ENCODE measurements at regions not wholly inside any gene's neighbourhood (a gene's known extent, or its start where the extent isn't known, plus 50 kb on each side); places are given as distances from the start of the nearest gene placed in this dataset.
A peak's percentile ranks its signal among the peaks of the same experiment; 100 is the strongest.

- Histone ChIP-seq H2BK20ac (ENCODE audit: low read depth, low read length, poor library complexity, severe bottlenecking) (no peak overlapping the region), H2BK5ac (ENCODE audit: insufficient read length, low read length) (no peak overlapping the region), H2AK5ac (ENCODE audit: insufficient read length, low read length) (no peak overlapping the region), H3T11ph (ENCODE audit: low read length) (no peak overlapping the region), H3K56ac (ENCODE audit: insufficient read length, low read depth, low read length) (no peak overlapping the region), H2BK15ac (ENCODE audit: low read depth, low read length) (no peak overlapping the region), H3K4me2 (ENCODE audit: insufficient read depth, insufficient read length, low read length) (no peak overlapping the region), H3K9me3 (ENCODE audit: control insufficient read depth, low read depth, low read length) (no peaks in the 10 kb centered on the region), H3K27ac (ENCODE audit: insufficient read length, low read depth, low read length) (no peak overlapping the region), H3K18ac (ENCODE audit: insufficient read length, low read depth, low read length) (no peak overlapping the region), H3K79me1 (ENCODE audit: insufficient read depth, low read depth, low read length, poor library complexity, severe bottlenecking) (no peaks in the 10 kb centered on the region), H3K4ac (ENCODE audit: low read depth, low read length) (no peak overlapping the region), H3K79me2 (ENCODE audit: insufficient read depth, low read length) (no peaks in the 10 kb centered on the region), H3K23me2 (ENCODE audit: insufficient read length, low read depth, low read length, poor library complexity, severe bottlenecking) (no peaks in the 10 kb centered on the region), H4K91ac (ENCODE audit: insufficient read length, low read depth, low read length) (no peak overlapping the region), H4K5ac (ENCODE audit: insufficient read length, low read depth, low read length) (no peak overlapping the region), H3K4me1 (ENCODE audit: insufficient read depth, low read length) (no peaks in the 10 kb centered on the region), H4K8ac (replicated peaks; ENCODE audit: insufficient read length, low read depth, low read length) (no peak overlapping the region), H2BK120ac (ENCODE audit: low read depth, low read length, poor library complexity, severe bottlenecking) (no peak overlapping the region), H3K23ac (ENCODE audit: insufficient read length, low read depth, low read length) (no peak overlapping the region), H4K20me1 (ENCODE audit: control insufficient read depth, insufficient read depth, insufficient read length) (no peaks in the 10 kb centered on the region), H3K9ac (ENCODE audit: extremely low read depth, insufficient read length, low read length) (no peak overlapping the region), H2AFZ (ENCODE audit: low read length) (no peak overlapping the region), H2BK12ac (ENCODE audit: insufficient read length, low read depth, low read length) (no peak overlapping the region), H3K14ac (ENCODE audit: insufficient read depth, low read length) (no peak overlapping the region), H3K27me3 (ENCODE audit: insufficient read depth, low read length) (no peaks in the 10 kb centered on the region)
- WGBS (ENCODE audit: extremely low coverage, insufficient read length, low lambda C conversion rate): no CpG with 5 or more reads among the region's 9 CpGs
- H3K27me3 Mint-ChIP-seq (ENCODE audit: low read depth): no peaks in the 10 kb centered on the region; the same call in 1 of the 2 replicates
- no peak overlapping the region for H3K4me3 Mint-ChIP-seq
- H3K36me3 Mint-ChIP-seq (ENCODE audit: insufficient read depth in 1 of 3, low read depth in 3 of 3): peaks cover 7 to 30% (median 13%) of the 10 kb centered on the region in 3 experiments; a peak in 5 of 7 replicates
- peaks cover 36 to 41% of the 10 kb centered on the region in 2 experiments for H3K9me3 Mint-ChIP-seq
- no peak for TF ChIP-seq CTCF (conservative IDR thresholded peaks at IDR 0.05)
- H3K4me1 Mint-ChIP-seq: peaks cover 2 to 3% of the 10 kb centered on the region in 2 experiments; a peak in 1 of 4 replicates
- no peak for DNase-seq
- H3K27ac Mint-ChIP-seq: 0 out of 7 replicates have a peak overlapping the region, but pooled peaks of 1 of the 3 experiments have one; percentile 29
Observed at GRCh38 chr12:29086325-29087271, 62.5 kb upstream of the FAR2 start.

Measured in H9 (cell line).